ENCODE measurements at regions not wholly inside any gene's neighbourhood (a gene's known extent, or its start where the extent isn't known, plus 50 kb on each side); places are given as distances from the start of the nearest gene placed in this dataset.

- intact Hi-C loops (cut with DNase I) = no loop called here
- WGBS, 4 donors = 90 to 95% (median 92%) methylated on average over 3 of the region's 3 CpGs
Measured at GRCh38 chr3:89876116-89876515, 768.7 kb downstream of the EPHA3 start.

DNA sequence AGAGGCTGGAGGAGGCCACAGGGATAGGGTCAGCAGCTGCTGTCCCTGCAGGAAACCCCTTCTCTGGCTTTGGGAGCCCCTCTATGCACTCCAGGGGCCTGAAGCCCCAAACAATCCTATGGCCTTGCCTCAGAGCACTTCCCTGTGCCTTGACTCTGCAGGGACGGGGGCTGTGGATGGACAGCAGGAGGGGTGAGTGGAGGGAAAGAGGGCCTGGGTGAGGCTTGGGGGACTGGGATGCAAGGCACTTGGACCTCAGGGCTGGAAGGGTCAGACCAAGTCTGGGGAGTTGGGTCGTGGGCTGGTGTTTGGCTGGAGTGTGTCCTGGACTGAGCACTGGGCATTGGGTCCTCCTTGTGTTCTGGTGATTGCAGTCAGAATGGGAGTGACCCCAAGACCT lies 769.8 kb downstream of the EPHA3 start:
- TF ChIP-seq CTCF (IDR thresholded peaks at IDR 0.05) (no peak), POLR2A (IDR thresholded peaks at IDR 0.05) (no peak)
- Histone ChIP-seq H3K36me3 (no peaks in the 10 kb centered on the region), H3K4me3 (no peak overlapping the region), H3K27me3 (no peaks in the 10 kb centered on the region), H3K9me3 (peaks cover 0 to 4% (median 0%) of the 10 kb centered on the region in 12 donors), H3K27ac (no peak overlapping the region), H3K4me1 (no peaks in the 10 kb centered on the region)
- DNase-seq = no peak
- intact Hi-C loops (cut with DNase I) = no loop called here
- WGBS, 4 donors = 60 to 79% (median 69%) methylated on average over 2 of the region's 2 CpGs
- no peak for ATAC-seq

More at GRCh38 chr3:89876116-89876515, 768.7 kb downstream of the EPHA3 start:
- DNase-seq = no peak
- Histone ChIP-seq H3K4me1 (no peaks in the 10 kb centered on the region), H3K9me3 (peaks cover 0 to under 1% (median 0%) of the 10 kb centered on the region in 12 donors), H3K36me3 (no peaks in the 10 kb centered on the region), H3K27me3 (no peaks in the 10 kb centered on the region), H3K27ac (no peak overlapping the region), H3K4me3 (no peak overlapping the region)
- no peak for ATAC-seq
- TF ChIP-seq POLR2A (IDR thresholded peaks at IDR 0.05) = no peak
- no peak for TF ChIP-seq CTCF (IDR thresholded peaks at IDR 0.05)

- ATAC-seq = no peak
- TF ChIP-seq CTCF (IDR thresholded peaks at IDR 0.05) (no peak), POLR2A (IDR thresholded peaks at IDR 0.05) (no peak)
- intact Hi-C loops (cut with DNase I) = no loop called here
Measured at GRCh38 chr3:89889386-89889785, 782.0 kb downstream of the EPHA3 start.

GRCh38 chr3:89908711-89909213 lies 801.3 kb downstream of the EPHA3 start:
- Histone ChIP-seq H3K36me3 (no peaks in the 10 kb centered on the region), H3K27me3 (no peaks in the 10 kb centered on the region)

More at GRCh38 chr3:89889386-89889785, 782.0 kb downstream of the EPHA3 start:
- Histone ChIP-seq H3K27ac (no peak overlapping the region), H3K4me1 (no peaks in the 10 kb centered on the region), H3K27me3 (no peaks in the 10 kb centered on the region), H3K36me3 (no peaks in the 10 kb centered on the region), H3K9me3 (peaks cover 0 to 12% (median 0%) of the 10 kb centered on the region in 12 donors), H3K4me3 (no peak overlapping the region)
- DNase-seq = no peak

More at GRCh38 chr3:89908711-89909213, 801.3 kb downstream of the EPHA3 start:
- ATAC-seq (no peak), DNase-seq (no peak)
- Histone ChIP-seq H3K4me1 (no peaks in the 10 kb centered on the region), H3K9me3 (peaks cover 0 to 15% (median 0%) of the 10 kb centered on the region in 12 donors), H3K4me3 (no peak overlapping the region), H3K27ac (no peak overlapping the region)
- TF ChIP-seq POLR2A (IDR thresholded peaks at IDR 0.05) (no peak), CTCF (IDR thresholded peaks at IDR 0.05) (no peak)
- intact Hi-C loops (cut with DNase I) = no loop called here
